HG03064 (cell line): ENCODE measurements at regions not wholly inside any gene's neighbourhood (a gene's known extent, or its start where the extent isn't known, plus 50 kb on each side); places are given as distances from the start of the nearest gene placed in this dataset.
"Not testable (repeated sequence)": the region's sequence is repeated elsewhere in the genome, so short reads cannot be mapped to it uniquely, and the experiment has no call there.

Experiments used
- ATAC-seq: cut with Tn5 transposase; IDR thresholded peaks from one replicate; pipeline ENCODE4 v1.9.1; 2021; ENCODE audit warnings: low read depth; ENCODE audit not compliant: unreplicated experiment

DNA sequence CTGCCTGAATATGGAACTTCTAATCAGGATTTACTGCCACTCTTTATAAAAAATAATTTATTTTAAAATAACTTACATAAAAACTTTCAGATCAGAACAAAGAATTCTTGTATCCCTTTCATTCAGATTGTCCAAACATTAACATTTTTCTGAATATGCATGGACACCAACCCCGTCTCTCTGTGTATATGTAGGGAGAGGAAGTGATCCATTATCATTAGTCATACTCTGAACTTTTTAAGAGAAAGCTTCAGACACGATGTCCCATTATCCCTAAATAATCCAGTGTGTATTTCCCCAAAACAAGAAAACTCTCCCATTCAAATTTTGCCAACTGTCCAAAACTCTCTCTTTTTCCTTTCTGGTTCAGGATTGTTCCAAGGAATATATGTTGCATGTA, 122.3 kb upstream of the CXADR start:
- ATAC-seq, result no peak

DNA sequence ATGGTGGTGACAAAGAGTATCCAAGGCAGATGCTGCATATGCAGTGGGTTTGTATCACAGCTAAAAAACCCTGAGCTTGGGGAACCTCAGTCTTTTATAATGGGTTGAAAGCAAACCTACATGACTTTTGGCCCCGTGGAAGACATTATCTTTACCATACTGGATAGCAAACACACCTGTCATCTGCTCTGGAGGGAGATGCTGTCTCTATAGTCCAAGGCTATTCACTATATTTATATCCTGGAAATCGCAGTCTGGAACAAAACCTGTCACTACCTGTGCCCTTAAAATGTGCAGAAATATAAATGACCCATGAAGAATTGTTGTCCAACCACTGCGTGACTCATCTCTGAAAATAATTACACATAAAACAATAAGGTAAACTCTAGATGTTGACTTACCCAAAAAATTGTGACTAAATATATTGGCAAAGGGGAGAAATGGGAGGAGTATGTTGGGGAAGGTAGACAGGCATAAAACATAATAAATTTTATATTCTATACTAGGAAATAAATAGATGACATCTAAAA, 121.0 kb upstream of the CXADR start:
- ATAC-seq, result no peak

DNA sequence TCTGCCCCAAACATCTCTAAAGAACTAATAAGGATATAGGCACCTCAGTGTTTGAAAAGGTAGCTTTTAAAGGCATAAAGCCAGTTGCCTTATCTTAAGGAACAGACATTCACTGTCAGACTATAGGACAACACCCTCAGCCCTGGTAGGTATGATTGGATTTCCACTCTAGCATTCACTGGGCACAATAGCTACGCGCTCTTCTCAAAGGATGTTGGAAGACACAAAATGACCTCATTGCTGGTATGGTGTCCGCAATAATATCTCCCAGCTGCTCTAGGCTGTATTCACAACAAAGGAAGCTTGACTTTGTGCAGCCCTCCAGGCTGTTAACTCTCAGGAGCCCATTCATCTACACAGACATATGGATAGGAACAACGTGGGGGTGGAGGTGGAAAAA, 119.4 kb upstream of the CXADR start:
- no peak for ATAC-seq

DNA sequence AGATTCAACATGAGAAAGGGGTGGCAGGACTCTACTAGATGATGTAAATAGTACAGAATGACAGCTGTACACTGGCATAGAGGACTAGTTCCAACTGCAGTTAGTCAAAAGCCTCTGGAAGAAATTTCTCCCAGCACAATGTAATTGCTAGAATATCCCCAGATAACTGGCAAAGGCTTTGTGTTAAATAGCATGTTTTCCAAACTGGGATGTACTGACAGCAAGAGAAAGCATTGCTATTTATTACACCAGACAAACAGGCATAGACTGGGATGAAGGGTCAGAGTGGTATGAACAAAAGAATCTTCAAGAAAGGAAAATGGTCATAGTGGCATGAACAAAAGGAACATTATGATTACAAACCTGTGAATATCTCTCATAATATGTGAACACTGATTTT, 115.9 kb upstream of the CXADR start:
- ATAC-seq, result no peak

DNA sequence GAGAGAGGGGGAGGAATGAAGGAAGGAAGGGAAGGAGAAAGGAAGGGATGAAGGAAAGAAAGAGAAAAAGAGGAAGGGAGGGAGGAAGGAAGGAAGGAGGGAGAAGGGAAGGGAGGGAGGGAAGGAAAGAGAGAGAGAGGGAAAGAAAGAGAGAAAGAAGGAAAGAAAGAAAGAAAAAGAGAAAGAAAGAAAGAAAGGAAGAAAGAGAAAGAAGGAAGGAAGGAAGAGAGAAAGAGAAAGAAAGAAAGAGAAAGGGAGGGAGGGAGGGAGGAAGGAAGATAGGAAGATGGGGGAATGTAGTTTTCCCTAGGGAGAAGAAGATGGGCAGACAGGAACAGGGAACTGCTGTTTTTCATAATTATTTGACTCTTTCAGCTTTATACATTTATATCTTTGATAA, 115.1 kb upstream of the CXADR start:
- no peak for ATAC-seq

DNA sequence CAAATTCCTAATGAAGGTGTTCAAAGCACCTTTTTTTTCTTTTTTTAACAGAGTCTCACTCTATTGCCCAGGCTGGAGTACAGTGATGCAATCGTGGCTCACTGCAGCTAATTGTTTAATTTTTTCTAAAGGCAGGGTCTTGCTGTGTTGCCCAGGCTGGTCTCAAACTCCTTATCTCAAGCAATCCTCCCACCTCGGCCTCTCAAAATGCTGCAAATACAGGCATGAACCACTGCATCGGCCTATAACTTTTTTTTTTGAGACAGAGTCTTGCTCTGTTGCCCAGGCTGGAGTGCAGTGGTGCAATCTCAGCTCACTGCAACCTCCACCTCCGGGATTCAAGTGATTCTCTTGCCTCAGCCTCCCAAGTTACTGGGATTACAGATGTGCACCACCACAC, 113.9 kb upstream of the CXADR start:
- not testable (repeated sequence) for ATAC-seq

DNA sequence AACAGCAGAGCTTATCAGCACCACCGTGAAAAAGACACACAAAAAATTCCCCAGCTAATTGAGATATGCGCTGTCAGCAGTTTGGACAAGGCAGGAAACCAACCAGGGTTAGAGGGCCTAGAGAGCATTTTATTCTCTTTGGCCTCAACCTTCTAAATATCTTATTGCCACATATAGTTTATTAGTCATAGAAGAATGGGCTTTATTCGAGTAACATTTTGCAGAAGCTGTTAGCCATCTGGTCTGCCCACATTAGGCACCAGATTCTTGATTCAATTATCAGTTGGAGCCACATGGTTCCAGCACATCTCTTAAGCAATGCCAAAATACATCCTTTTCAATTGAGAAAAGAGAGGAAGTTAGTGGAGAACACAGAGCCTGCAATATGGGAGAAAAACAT, 109.9 kb upstream of the CXADR start:
- ATAC-seq, result no peak

DNA sequence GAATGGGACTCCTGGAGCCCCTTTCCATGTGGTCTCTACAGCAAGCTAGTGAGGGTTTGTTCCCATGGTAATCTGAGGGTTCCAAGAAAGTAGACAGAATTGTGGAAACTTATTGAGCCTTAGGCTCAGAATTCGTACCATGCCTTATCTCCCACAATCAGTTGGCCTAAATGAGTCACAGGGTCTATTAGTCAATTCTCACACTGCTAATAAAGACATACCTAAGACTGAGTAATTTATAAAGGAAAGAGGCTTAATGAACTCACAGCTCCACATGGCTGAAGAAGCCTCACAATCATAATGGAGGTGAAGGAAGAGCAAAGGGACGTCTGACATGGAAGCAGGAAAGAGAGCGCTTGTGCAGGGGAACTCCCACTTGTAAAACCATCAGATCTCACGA, 106.6 kb upstream of the CXADR start:
- ATAC-seq, result no peak

DNA sequence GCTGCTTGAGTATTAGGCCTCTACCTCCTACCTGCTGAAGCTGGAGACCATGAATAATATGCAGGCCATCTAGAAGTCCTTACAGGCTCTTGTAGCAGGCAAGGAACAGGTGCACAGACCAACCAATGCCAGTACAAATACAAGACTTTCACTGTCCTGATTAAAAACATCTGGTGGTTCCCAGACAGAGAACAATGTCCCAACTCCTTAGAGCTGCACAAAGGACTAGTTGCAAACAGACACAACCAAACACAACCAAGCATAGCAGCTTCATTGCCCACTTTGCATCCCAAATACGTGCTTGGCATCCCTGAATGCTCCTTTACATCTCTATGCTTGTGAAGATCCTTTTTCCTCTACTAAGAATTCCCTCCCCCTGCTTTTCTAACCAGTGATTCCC, 98.1 kb upstream of the CXADR start:
- ATAC-seq, result no peak

DNA sequence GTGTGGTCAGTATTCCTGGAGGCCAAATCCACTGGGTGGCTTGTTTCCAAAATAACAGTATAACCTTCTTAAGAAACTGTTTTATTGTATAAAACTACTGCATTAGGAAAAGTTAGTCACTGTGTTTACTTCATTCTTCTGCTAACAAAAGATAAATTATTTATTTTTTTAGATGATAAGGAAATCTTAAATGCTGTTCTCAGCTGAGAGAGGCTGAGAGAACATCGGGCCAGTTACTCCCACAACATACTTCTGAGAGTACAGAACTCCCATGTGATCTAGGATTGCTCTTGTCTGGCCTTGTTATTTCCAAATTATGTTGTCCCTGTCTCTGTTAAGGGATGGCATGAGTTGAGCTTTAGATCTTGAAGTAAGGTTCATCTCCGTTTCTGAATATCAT, 96.7 kb upstream of the CXADR start:
- no peak for ATAC-seq

DNA sequence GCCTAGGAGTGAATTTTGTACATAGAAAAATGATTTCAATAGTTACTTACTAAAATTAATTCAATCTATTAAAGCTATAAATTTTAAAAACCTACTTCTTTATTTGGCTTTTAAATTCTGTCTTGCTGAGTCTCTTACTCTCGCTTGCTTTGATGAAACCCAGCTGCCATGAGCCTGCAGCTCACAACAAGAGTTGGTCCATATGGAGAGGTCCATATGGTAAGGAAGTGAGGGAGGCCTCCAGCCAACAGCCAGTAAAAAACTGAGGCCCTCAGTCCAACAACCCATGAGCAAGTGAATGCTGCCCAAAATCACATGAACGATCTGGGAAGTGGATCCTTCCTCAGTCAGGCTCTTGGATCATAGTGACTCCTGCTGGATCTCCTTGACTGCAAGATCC, 89.9 kb upstream of the CXADR start:
- ATAC-seq, result no peak

DNA sequence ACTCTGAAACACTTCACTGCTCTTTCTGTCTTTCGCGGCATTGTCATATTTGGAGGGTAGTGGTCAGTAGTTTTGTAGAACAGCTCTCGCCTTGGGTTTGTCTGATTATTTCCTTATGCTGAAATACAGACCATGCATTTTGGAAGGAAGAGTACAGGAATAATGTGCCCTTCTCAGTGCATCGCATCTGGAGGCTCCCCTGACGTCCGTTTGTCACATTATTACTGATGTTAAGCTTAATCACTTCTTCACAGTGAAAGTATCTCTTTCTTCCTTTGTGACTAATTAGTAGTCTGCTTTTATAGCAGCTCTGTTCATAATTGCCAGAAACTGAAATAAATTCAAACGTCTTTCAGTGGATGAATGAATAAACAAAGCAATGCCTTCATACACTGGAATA, 85.7 kb upstream of the CXADR start:
- no peak for ATAC-seq

DNA sequence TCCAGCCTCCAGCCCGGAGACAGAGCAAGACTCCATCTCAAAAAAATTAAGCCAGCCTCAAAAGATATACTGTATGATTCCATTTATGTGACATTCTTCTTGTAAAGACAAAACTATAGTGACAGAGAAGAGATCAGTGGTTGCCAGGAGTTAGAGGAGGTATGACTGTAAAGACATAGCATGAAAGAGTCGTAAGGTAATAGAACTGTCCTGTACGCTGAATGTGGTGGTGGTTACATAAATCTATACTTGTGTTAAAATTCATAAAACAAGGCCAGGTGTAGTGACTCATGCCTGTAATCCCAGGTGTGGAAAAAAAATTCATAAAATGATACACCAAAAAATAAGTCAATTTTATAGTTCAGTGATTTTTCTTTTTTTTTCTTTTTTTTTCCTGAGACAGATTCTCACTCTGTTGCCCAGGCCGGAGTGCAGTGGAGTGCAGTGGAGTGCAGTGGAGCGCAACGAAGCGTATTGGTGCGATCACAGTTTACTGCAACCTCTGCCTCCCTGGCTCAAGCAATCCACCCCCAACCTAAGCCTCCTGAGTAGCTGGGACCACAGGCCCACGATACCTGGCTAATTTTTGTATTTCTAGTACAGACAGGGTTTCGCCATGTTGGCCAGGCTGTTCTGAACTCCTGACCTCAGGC, 84.9 kb upstream of the CXADR start:
- ATAC-seq, result peak; percentile 94

DNA sequence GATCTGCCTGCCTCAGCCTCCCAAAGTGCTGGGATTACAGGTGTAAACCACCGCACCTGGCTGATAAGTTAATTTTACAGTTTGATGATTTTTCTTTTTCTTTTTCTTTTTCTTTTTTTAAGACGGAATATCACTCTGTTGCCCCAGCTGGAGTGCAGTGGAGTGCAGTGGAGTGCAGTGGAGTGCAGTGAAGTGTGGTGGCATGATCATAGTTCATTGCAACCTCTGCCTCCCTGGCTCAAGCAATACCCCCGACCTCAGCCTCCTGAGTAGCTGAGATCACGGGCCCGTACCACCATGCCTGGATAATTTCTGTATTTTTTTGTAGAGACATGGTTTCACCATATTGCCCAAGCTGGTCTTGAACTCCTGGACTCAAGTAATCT, 84.4 kb upstream of the CXADR start:
- peak; percentile 87 for ATAC-seq

DNA sequence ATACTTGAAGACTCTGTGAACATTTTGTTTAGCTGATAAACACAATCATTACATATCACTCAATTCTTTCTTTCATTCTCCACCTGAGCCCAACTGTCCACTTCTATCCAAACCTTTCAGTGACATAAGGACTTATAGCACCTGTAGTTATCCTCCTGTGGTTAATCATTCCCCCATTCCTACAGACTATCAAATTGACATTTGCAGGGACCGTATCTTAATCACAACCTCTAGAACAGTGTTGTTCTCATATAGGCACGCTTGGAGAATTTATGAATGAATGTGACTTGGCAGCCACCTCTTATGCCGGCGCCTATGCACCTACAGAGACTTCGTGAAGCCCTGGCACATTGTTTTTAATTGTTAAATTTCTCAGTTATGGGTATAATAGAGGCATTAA, 83.9 kb upstream of the CXADR start:
- ATAC-seq, result no peak

DNA sequence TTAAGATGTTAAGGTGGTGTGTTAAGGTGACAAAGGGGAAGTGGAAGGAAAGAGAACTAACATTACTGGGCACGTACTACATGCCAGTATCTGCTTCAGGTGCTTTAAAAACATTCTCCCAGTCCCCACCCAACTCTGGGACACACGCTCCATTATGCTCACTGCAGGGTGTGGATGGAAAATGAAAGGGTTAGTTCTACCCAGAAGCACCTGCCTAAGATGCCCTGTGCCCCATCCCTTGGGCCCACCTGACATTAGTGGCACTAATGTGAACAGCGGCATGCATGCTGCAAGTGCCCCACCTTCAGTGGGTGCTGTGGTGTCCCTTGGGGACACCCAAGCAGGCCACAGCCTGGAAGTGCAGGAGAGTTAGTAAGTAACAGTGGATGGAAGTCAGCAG, 82.9 kb upstream of the CXADR start:
- no peak for ATAC-seq

DNA sequence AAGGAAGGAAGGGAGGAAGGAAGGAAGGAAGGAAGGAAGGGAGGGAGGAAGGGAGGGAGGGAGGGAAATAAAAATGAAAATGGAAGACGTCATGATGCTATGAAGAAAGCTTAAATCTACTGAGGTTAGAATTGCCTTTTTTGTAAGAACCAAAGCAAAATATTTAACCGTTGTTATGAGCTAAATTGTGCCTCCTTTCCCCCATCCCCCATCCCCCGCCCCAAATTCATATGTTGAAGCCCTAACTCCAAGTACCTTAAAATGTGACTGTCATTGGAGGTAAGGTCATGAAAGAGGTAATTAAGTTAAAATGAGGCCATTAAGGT, 80.1 kb upstream of the CXADR start:
- ATAC-seq, result no peak

DNA sequence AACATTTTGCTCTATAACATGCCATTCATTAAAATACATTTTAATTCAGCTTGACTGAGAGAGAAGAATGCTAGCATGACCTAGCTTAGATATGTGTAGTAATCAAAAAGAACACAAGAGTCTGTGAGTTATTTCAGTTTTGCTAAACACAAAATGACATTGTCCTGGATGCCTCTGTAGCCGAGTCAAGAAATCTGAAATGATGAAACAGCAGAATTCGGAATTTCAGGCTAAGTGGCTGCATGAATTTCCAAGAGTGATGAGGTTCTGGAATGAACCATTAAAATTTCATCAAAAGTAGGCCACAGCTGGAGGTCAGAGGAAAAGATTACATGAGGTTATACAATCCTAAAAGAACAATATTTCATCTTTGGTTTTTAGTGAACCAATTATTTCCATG, 79.1 kb upstream of the CXADR start:
- ATAC-seq, result no peak

DNA sequence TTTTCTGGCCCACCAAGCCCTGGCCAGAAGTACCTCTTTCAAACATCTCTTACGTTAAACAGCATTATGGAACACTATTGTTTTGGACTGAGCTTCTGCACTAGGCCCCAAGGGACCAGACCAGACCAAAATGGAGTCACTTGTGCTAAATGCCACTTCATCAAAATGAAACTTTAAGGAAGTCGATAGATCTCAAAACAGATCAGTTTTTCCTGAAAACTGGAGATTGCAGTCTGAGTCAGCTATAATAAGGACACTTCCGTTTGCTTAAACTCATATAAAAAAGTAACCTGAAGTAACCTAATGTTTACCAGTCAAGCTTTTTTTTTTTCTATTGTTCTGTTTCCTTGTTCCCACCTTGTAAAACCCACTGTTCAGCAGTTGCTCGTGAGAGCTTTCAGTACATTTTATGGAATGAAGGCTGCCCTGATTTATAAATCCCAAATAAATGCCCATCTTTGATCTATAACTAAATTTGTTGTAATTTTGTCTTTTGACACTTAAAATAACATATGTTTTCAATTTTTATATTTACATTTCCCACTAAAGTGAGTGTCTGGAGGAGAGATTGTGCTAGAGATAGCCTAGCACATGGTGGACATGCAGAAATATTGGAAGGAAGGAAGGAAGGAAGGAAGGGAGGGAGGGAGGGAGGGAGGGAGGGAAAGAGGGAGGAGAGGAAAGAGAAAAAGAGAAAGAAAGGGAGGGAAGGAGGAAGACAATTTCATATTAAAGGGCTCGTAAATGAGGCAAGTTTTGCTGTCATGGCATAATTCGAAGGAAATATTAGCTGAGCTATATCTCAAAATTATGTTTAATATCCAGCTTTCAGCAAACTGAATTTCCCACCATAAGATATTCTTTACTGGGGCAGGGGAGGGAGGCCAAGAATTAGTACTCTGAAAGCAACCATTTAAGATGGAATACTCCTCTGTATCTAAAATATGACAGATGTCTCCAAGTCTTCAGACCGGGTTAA, 77.0 kb upstream of the CXADR start:
- ATAC-seq, result no peak

DNA sequence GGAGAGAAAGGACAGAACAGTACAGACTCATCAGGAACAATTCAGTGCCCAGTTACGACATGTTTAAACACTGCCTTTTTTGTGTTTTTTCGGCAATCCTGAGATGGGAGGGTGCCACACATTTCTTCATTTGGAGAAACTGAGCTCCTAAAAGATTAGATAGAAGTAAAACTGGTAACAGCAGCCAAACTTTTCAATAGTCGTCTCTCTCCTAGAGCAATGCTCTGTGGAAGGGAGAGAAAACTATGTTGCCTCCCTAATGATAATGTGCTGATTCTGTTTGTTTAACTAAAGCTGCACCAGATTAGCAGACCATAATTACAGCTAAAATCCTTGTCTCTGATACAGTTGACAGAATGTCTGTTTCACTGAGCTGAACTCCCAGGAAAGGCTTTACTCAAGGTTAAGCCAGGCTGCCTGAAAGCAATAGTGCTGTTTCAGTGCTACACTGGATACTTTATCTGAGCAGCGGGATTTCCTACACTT, 76.2 kb upstream of the CXADR start:
- ATAC-seq, result no peak

DNA sequence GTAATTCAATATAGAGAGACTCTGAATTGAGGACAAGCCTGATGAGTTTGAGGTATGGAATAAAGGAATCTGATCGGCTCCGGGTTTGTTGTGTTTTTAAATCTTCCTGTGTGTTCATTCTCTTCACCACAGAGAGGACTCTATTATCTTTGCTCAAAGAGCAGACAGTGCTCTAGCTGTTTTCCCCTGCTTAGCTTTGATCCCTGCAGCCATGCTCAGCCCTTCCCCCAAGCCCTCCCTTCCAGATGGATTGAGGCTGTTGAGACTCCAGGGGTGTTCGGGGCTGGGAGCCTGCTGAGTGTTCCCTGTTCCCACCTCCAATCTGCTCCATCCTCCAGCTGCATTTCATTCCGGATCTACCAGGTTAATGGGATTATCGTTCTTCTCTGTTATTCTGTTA, 74.2 kb upstream of the CXADR start:
- no peak for ATAC-seq

DNA sequence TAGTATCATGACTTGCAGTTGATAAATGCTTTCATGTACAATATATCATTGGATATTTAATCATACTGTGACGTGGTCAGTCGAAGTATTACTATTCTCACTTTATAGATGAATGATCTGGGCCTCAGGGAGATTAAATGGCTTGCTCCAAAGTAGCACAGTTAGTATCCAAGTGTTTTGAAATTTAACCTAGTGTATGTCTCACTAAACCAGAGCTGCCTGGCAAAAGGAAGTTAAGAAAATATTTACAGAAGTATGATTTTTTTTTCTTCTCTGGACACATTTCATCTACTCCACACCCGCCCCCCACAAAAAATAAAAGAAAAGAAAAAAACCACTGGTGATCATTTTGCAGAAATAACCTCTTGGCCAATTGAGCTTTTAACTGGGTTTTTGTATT, 71.9 kb upstream of the CXADR start:
- no peak for ATAC-seq
